ENCODE measurements at regions not wholly inside any gene's neighbourhood (a gene's known extent, or its start where the extent isn't known, plus 50 kb on each side); places are given as distances from the start of the nearest gene placed in this dataset.

- TF ChIP-seq CTCF (IDR thresholded peaks at IDR 0.05) (no peak), EP300 (IDR thresholded peaks at IDR 0.05) (no peak), POLR2A (IDR thresholded peaks at IDR 0.05) (no peak), POLR2AphosphoS5 (IDR thresholded peaks at IDR 0.05) (no peak)
These were observed 197.4 kb downstream of the TRIM29 start for GRCh38 chr11:119940401-119940976.
